ENCODE measurements at regions not wholly inside any gene's neighbourhood (a gene's known extent, or its start where the extent isn't known, plus 50 kb on each side); places are given as distances from the start of the nearest gene placed in this dataset.

DNA sequence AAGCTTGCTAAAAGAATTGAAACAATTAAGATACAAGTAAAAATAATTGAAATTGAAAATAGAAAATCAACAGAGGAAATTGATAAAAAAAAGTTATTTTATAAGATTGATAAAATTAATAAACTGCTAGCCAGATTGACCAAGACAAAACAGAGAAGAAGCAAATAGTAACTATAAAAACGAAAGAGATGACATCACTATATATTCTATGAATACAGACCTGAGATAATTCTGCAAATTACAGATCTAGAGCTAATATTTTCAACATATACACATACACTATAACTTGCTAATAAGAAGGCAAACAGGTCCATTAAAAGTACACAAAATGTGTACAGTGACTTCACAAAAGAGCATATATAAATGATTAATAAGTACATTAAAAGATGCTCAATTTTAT lies 90.1 kb upstream of the RNPC3 start:
- TF ChIP-seq, protein P1, sequence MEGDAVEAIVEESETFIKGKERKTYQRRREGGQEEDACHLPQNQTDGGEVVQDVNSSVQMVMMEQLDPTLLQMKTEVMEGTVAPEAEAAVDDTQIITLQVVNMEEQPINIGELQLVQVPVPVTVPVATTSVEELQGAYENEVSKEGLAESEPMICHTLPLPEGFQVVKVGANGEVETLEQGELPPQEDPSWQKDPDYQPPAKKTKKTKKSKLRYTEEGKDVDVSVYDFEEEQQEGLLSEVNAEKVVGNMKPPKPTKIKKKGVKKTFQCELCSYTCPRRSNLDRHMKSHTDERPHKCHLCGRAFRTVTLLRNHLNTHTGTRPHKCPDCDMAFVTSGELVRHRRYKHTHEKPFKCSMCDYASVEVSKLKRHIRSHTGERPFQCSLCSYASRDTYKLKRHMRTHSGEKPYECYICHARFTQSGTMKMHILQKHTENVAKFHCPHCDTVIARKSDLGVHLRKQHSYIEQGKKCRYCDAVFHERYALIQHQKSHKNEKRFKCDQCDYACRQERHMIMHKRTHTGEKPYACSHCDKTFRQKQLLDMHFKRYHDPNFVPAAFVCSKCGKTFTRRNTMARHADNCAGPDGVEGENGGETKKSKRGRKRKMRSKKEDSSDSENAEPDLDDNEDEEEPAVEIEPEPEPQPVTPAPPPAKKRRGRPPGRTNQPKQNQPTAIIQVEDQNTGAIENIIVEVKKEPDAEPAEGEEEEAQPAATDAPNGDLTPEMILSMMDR (conservative IDR thresholded peaks at IDR 0.05 in 1 of 2, IDR thresholded peaks at IDR 0.05 in 1 of 2; ENCODE audit: low read depth in 1 of 2, low read length in 2 of 2), result no peak
- TF ChIP-seq EZH2 (IDR thresholded peaks at IDR 0.05; ENCODE audit: low read length, missing control alignments), result no peak
